GM23248 (cell line): ENCODE measurements at regions not wholly inside any gene's neighbourhood (a gene's known extent, or its start where the extent isn't known, plus 50 kb on each side); places are given as distances from the start of the nearest gene placed in this dataset.
"Not testable (repeated sequence)": the region's sequence is repeated elsewhere in the genome, so short reads cannot be mapped to it uniquely, and the experiment has no call there.

Experiments
- DNase-seq: peaks from one replicate; pipeline ENCODE4 v3.0.0-alpha.2; 2015
- H2AFZ ChIP-seq: fragments of 200-600 bp; sonication (generic); 2 replicates; pipeline ENCODE4 v1.6.1; 2016; ENCODE audit warnings: antibody characterized with exemption
- H3F3A ChIP-seq: fragments of 200-600 bp; sonication (generic); 2 replicates; pipeline ENCODE4 v1.6.1; 2016; ENCODE audit warnings: mild to moderate bottlenecking, antibody characterized with exemption, mixed run types; ENCODE audit not compliant: insufficient read depth
- H3K27ac ChIP-seq: fragments of 200-600 bp; sonication (generic); 2 replicates; pipeline ENCODE4 v1.5.1; 2016; ENCODE audit warnings: mild to moderate bottlenecking
- H3K27me3 ChIP-seq: fragments of 200-600 bp; sonication (generic); replicated peaks from 2 replicates; pipeline ENCODE4 v1.6.1; 2016; ENCODE audit warnings: mild to moderate bottlenecking; ENCODE audit not compliant: insufficient read depth
- H3K36me3 ChIP-seq: fragments of 200-600 bp; sonication (generic); 2 replicates; pipeline ENCODE4 v1.6.1; 2016; ENCODE audit warnings: low read depth, mild to moderate bottlenecking
- H3K4me1 ChIP-seq: fragments of 200-600 bp; sonication (generic); 2 replicates; pipeline ENCODE4 v1.6.1; 2016; ENCODE audit warnings: mild to moderate bottlenecking; ENCODE audit not compliant: insufficient read depth
- H3K4me2 ChIP-seq: fragments of 200-600 bp; sonication (generic); one replicate; pipeline ENCODE4 v1.6.1; 2016; ENCODE audit warnings: mild to moderate bottlenecking; ENCODE audit not compliant: unreplicated experiment
- H3K4me3 ChIP-seq: fragments of 200-600 bp; sonication (generic); 2 replicates; pipeline ENCODE4 v1.5.1; 2016; ENCODE audit warnings: mild to moderate bottlenecking
- H3K79me2 ChIP-seq: fragments of 200-600 bp; sonication (generic); 2 replicates; pipeline ENCODE4 v1.6.1; 2016; ENCODE audit warnings: mild to moderate bottlenecking; ENCODE audit not compliant: insufficient read depth
- H3K9ac ChIP-seq: fragments of 200-600 bp; sonication (generic); 2 replicates; pipeline ENCODE4 v1.6.1; 2016; ENCODE audit warnings: mild to moderate bottlenecking
- H3K9me2 ChIP-seq: fragments of 200-600 bp; sonication (generic); 2 replicates; pipeline ENCODE4 v1.6.1; 2016; ENCODE audit warnings: mixed run types, mild to moderate bottlenecking, moderate library complexity; ENCODE audit not compliant: insufficient read depth
- H3K9me3 ChIP-seq: fragments of 200-600 bp; sonication (generic); one replicate; pipeline ENCODE4 v1.6.1; 2017; ENCODE audit warnings: low read depth
- H4K20me1 ChIP-seq: fragments of 200-600 bp; sonication (generic); 2 replicates; pipeline ENCODE4 v1.6.0; 2016; ENCODE audit not compliant: insufficient read depth
- EZH2 ChIP-seq: fragments of 200-600 bp; sonication (generic); IDR thresholded peaks from 2 replicates; pipeline ENCODE4 v1.6.1; 2018; ENCODE audit warnings: antibody characterized with exemption, mild to moderate bottlenecking; ENCODE audit not compliant: insufficient read depth, poor library complexity, severe bottlenecking
- EZH2phosphoT487 ChIP-seq: fragments of 200-600 bp; sonication (generic); IDR thresholded peaks from 2 replicates; pipeline ENCODE4 v1.6.1; 2018; ENCODE audit warnings: antibody characterized with exemption, moderate library complexity, mild to moderate bottlenecking, low read depth; ENCODE audit not compliant: insufficient read depth
- WGBS, 2 experiments: methylation state at CpG; one replicate each; pipeline ENCODE4 v1.1.6; 2015 to 2017; ENCODE audit warnings: low lambda C conversion rate in 2 of 2, low coverage in 1 of 2; ENCODE audit errors: missing lambda C conversion rate in 2 of 2; 5-methylcytosine and 5-hydroxymethylcytosine counted together
- in situ Hi-C: fragments of 300-500 bp; cut with MboI; formaldehyde crosslinking; loops from 2 replicates; pipeline ENCODE4 v1.15.0; 2020

- TF ChIP-seq EZH2 (no peak), EZH2phosphoT487 (no peak)
- in situ Hi-C loops: no loop called here
Observed at GRCh38 chrY:8011515-8011914, 1100.0 kb upstream of the AMELY start.

GRCh38 chrY:8004196-8004595 lies 1092.6 kb upstream of the AMELY start:
- in situ Hi-C loops: no loop called here
- no peaks in the 10 kb centered on the region for H4K20me1 ChIP-seq
- no peaks in the 10 kb centered on the region for H3F3A ChIP-seq
- H2AFZ ChIP-seq: no peak overlapping the region
- H3K9me2 ChIP-seq: no peaks in the 10 kb centered on the region
- H3K27ac ChIP-seq: no peak overlapping the region
- no peak overlapping the region for H3K4me3 ChIP-seq
- H3K4me1 ChIP-seq: no peaks in the 10 kb centered on the region
- no peaks in the 10 kb centered on the region for H3K27me3 ChIP-seq
- no peaks in the 10 kb centered on the region for H3K36me3 ChIP-seq
- peak; percentile 64 for DNase-seq
- 48 to 66% methylated on average over 2 to 3 of the region's 3 CpGs for WGBS, 2 experiments
- no peak overlapping the region for H3K4me2 ChIP-seq
- TF ChIP-seq EZH2phosphoT487 (no peak), EZH2 (no peak)
- no peaks in the 10 kb centered on the region for H3K79me2 ChIP-seq
- no peak overlapping the region for H3K9ac ChIP-seq
- H3K9me3 ChIP-seq: no peaks in the 10 kb centered on the region

More at GRCh38 chrY:8011515-8011914, 1100.0 kb upstream of the AMELY start:
- H3K79me2 ChIP-seq: no peaks in the 10 kb centered on the region
- H2AFZ ChIP-seq: no peak overlapping the region
- no peaks in the 10 kb centered on the region for H3K4me1 ChIP-seq
- no peak overlapping the region for H3K27ac ChIP-seq
- no peaks in the 10 kb centered on the region for H3K9me3 ChIP-seq
- no peaks in the 10 kb centered on the region for H3K27me3 ChIP-seq
- H3F3A ChIP-seq: no peaks in the 10 kb centered on the region
- no peaks in the 10 kb centered on the region for H3K36me3 ChIP-seq
- H3K9me2 ChIP-seq: no peaks in the 10 kb centered on the region
- DNase-seq: no peak
- no peak overlapping the region for H3K9ac ChIP-seq
- WGBS, 2 experiments: 56 to 69% methylated on average over 3 of the region's 3 CpGs
- no peak overlapping the region for H3K4me2 ChIP-seq
- no peak overlapping the region for H3K4me3 ChIP-seq
- no peaks in the 10 kb centered on the region for H4K20me1 ChIP-seq

GRCh38 chrY:7996726-7997125 lies 1085.2 kb upstream of the AMELY start:
- Histone ChIP-seq H3K27ac (no peak overlapping the region), H3K27me3 (no peaks in the 10 kb centered on the region), H2AFZ (no peak overlapping the region), H3K4me2 (no peak overlapping the region), H4K20me1 (no peaks in the 10 kb centered on the region), H3F3A (no peaks in the 10 kb centered on the region), H3K9me3 (no peaks in the 10 kb centered on the region), H3K36me3 (no peaks in the 10 kb centered on the region), H3K9ac (no peak overlapping the region), H3K4me3 (no peak overlapping the region), H3K79me2 (no peaks in the 10 kb centered on the region), H3K4me1 (no peaks in the 10 kb centered on the region), H3K9me2 (no peaks in the 10 kb centered on the region)
- no peak for TF ChIP-seq EZH2phosphoT487
- no peak for TF ChIP-seq EZH2
- no peak for DNase-seq
- in situ Hi-C loops: no loop called here
- 68 to 76% methylated on average over 2 of the region's 2 CpGs for WGBS, 2 experiments

GRCh38 chrY:7994781-7995180 lies 1083.2 kb upstream of the AMELY start:
- in situ Hi-C loops: not testable (repeated sequence)

GRCh38 chrY:7979770-7980169 lies 1068.2 kb upstream of the AMELY start:
- no peaks in the 10 kb centered on the region for H3K36me3 ChIP-seq
- TF ChIP-seq EZH2 (no peak), EZH2phosphoT487 (no peak)
- no peak overlapping the region for H2AFZ ChIP-seq
- in situ Hi-C loops: no loop called here
- H3K9me2 ChIP-seq: no peaks in the 10 kb centered on the region
- H3K27ac ChIP-seq: no peak overlapping the region
- no peak overlapping the region for H3K9ac ChIP-seq
- no peak for DNase-seq
- no peaks in the 10 kb centered on the region for H3K9me3 ChIP-seq
- no peaks in the 10 kb centered on the region for H3K79me2 ChIP-seq
- 0% methylated on average over 1 of the region's 1 CpG for WGBS, 2 experiments
- no peaks in the 10 kb centered on the region for H3K4me1 ChIP-seq
- H3K4me3 ChIP-seq: no peak overlapping the region
- no peak overlapping the region for H3K4me2 ChIP-seq
- no peaks in the 10 kb centered on the region for H3F3A ChIP-seq
- H4K20me1 ChIP-seq: no peaks in the 10 kb centered on the region
- no peaks in the 10 kb centered on the region for H3K27me3 ChIP-seq

More at GRCh38 chrY:7994781-7995180, 1083.2 kb upstream of the AMELY start:
- not testable (repeated sequence) for H3F3A ChIP-seq, H3K4me3 ChIP-seq, DNase-seq, H3K4me1 ChIP-seq, H3K9me3 ChIP-seq, H3K27ac ChIP-seq, H4K20me1 ChIP-seq, H2AFZ ChIP-seq, H3K27me3 ChIP-seq, H3K79me2 ChIP-seq, H3K36me3 ChIP-seq, H3K9me2 ChIP-seq, H3K4me2 ChIP-seq, H3K9ac ChIP-seq
- WGBS, 2 experiments: 51 to 66% methylated on average over 2 of the region's 2 CpGs
